ENCODE measurements at regions not wholly inside any gene's neighbourhood (a gene's known extent, or its start where the extent isn't known, plus 50 kb on each side); places are given as distances from the start of the nearest gene placed in this dataset.

GRCh38 chr5:124512236-124512635, 234.2 kb downstream of the ZNF608 start:
- no peak for TF ChIP-seq CTCF (IDR thresholded peaks at IDR 0.05)
- TF ChIP-seq POLR2A (IDR thresholded peaks at IDR 0.05), result no peak

All from lower leg skin (tissue), 3 donors.